ENCODE measurements at regions not wholly inside any gene's neighbourhood (a gene's known extent, or its start where the extent isn't known, plus 50 kb on each side); places are given as distances from the start of the nearest gene placed in this dataset.

- H3K27me3 ChIP-seq (ENCODE audit: insufficient read depth, insufficient read length), result no peaks in the 10 kb centered on the region
- H3K9ac ChIP-seq (ENCODE audit: insufficient read length, low read depth), result no peak overlapping the region
- TF ChIP-seq YY1 (IDR thresholded peaks at IDR 0.05; ENCODE audit: insufficient read depth, insufficient read length) (no peak), SUZ12 (IDR thresholded peaks at IDR 0.05; ENCODE audit: extremely low read depth, insufficient read depth, insufficient read length) (no peak), ZNF274 (IDR thresholded peaks at IDR 0.05; ENCODE audit: low read depth, low read length) (no peak)
- H3K4me1 ChIP-seq (ENCODE audit: insufficient read depth, insufficient read length), result no peaks in the 10 kb centered on the region
- no peak overlapping the region for H3K4me3 ChIP-seq (ENCODE audit: insufficient read length, low read depth)
- no peak for DNase-seq (ENCODE audit: low read depth, low spot score)
- H3K36me3 ChIP-seq (ENCODE audit: insufficient read depth, insufficient read length, low read length), result no peaks in the 10 kb centered on the region
- H3K9me3 ChIP-seq (ENCODE audit: insufficient read depth, low read length), result 0 out of 2 replicates have a peak, but pooled peaks cover 3% of the 10 kb centered on the region
Observed at GRCh38 chr2:150127346-150127990, 360.0 kb downstream of the RND3 start.

DNA sequence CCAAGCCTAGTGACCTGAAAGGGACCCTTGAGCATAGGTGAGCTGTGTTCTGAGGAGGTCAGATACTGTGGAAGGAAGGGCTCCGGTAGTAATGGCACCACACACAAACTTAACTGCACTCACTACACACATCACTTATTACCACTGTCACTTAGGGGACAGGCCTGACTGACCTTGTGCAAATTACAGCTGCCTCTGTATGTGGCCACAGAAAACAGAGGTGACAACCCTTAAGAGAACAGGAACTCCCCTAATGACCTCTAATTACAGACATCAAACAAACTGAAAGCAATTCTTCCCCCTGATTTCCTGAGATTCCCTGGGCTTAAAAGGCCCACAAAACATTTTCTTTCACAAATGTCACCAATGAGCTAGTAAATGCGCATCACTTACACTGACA is 360.6 kb downstream of the RND3 start:
- Histone ChIP-seq H3K36me3 (ENCODE audit: insufficient read depth, insufficient read length, low read length) (no peaks in the 10 kb centered on the region), H3K9me3 (ENCODE audit: insufficient read depth, low read length) (0 out of 2 replicates have a peak, but pooled peaks cover 3% of the 10 kb centered on the region), H3K4me3 (ENCODE audit: insufficient read length, low read depth) (no peak overlapping the region), H3K9ac (ENCODE audit: insufficient read length, low read depth) (no peak overlapping the region), H3K4me1 (ENCODE audit: insufficient read depth, insufficient read length) (no peaks in the 10 kb centered on the region), H3K27me3 (ENCODE audit: insufficient read depth, insufficient read length) (no peaks in the 10 kb centered on the region)
- DNase-seq (ENCODE audit: low read depth, low spot score), result no peak
- TF ChIP-seq YY1 (IDR thresholded peaks at IDR 0.05; ENCODE audit: insufficient read depth, insufficient read length), result no peak
- no peak for TF ChIP-seq SUZ12 (IDR thresholded peaks at IDR 0.05; ENCODE audit: extremely low read depth, insufficient read depth, insufficient read length)
- no peak for TF ChIP-seq ZNF274 (IDR thresholded peaks at IDR 0.05; ENCODE audit: low read depth, low read length)

GRCh38 chr2:150126143-150126740 is 361.2 kb downstream of the RND3 start:
- Histone ChIP-seq H3K9ac (ENCODE audit: insufficient read length, low read depth) (no peak overlapping the region), H3K27me3 (ENCODE audit: insufficient read depth, insufficient read length) (no peaks in the 10 kb centered on the region), H3K4me1 (ENCODE audit: insufficient read depth, insufficient read length) (no peaks in the 10 kb centered on the region), H3K9me3 (ENCODE audit: insufficient read depth, low read length) (0 out of 2 replicates have a peak, but pooled peaks cover 3% of the 10 kb centered on the region), H3K36me3 (ENCODE audit: insufficient read depth, insufficient read length, low read length) (no peaks in the 10 kb centered on the region), H3K4me3 (ENCODE audit: insufficient read length, low read depth) (no peak overlapping the region)
- no peak for DNase-seq (ENCODE audit: low read depth, low spot score)
- TF ChIP-seq YY1 (IDR thresholded peaks at IDR 0.05; ENCODE audit: insufficient read depth, insufficient read length) (no peak), SUZ12 (IDR thresholded peaks at IDR 0.05; ENCODE audit: extremely low read depth, insufficient read depth, insufficient read length) (no peak)

DNA sequence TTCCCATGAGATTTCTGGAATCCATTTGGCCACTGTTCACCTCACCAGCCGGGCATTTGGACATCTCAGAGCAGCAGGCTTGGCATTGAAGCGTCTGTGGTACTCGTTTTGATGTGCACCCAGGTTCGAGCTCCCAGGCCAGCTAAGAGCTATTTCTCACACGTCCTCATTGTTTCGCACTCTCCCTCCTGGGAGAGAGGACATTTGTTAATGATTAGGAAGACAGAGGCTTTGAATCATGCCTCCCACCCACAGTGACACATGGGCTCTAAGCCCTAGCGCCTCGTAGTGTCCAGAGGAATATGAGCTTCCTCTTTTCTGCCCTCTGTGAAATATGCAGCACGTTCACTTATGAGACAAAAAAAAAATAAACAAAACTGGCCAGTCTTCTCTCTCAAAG is 361.8 kb downstream of the RND3 start:
- H3K9me3 ChIP-seq (ENCODE audit: insufficient read depth, low read length), result 0 out of 2 replicates have a peak, but pooled peaks cover 3% of the 10 kb centered on the region
- no peak overlapping the region for H3K4me3 ChIP-seq (ENCODE audit: insufficient read length, low read depth)
- no peak for DNase-seq (ENCODE audit: low read depth, low spot score)
- H3K36me3 ChIP-seq (ENCODE audit: insufficient read depth, insufficient read length, low read length), result no peaks in the 10 kb centered on the region
- H3K27me3 ChIP-seq (ENCODE audit: insufficient read depth, insufficient read length), result no peaks in the 10 kb centered on the region
- no peak for TF ChIP-seq YY1 (IDR thresholded peaks at IDR 0.05; ENCODE audit: insufficient read depth, insufficient read length)
- TF ChIP-seq SUZ12 (IDR thresholded peaks at IDR 0.05; ENCODE audit: extremely low read depth, insufficient read depth, insufficient read length), result no peak
- TF ChIP-seq ZNF274 (IDR thresholded peaks at IDR 0.05; ENCODE audit: low read depth, low read length), result no peak
- no peaks in the 10 kb centered on the region for H3K4me1 ChIP-seq (ENCODE audit: insufficient read depth, insufficient read length)
- H3K9ac ChIP-seq (ENCODE audit: insufficient read length, low read depth), result no peak overlapping the region

GRCh38 chr2:150125188-150125587 is 362.3 kb downstream of the RND3 start:
- no peak overlapping the region for H3K9ac ChIP-seq (ENCODE audit: insufficient read length, low read depth)
- TF ChIP-seq SUZ12 (IDR thresholded peaks at IDR 0.05; ENCODE audit: extremely low read depth, insufficient read depth, insufficient read length) (no peak), ZNF274 (IDR thresholded peaks at IDR 0.05; ENCODE audit: low read depth, low read length) (no peak), YY1 (IDR thresholded peaks at IDR 0.05; ENCODE audit: insufficient read depth, insufficient read length) (no peak)
- H3K36me3 ChIP-seq (ENCODE audit: insufficient read depth, insufficient read length, low read length), result no peaks in the 10 kb centered on the region
- H3K9me3 ChIP-seq (ENCODE audit: insufficient read depth, low read length), result 0 out of 2 replicates have a peak, but pooled peaks cover 3% of the 10 kb centered on the region
- no peaks in the 10 kb centered on the region for H3K27me3 ChIP-seq (ENCODE audit: insufficient read depth, insufficient read length)
- H3K4me1 ChIP-seq (ENCODE audit: insufficient read depth, insufficient read length), result no peaks in the 10 kb centered on the region
- no peak for DNase-seq (ENCODE audit: low read depth, low spot score)
- no peak overlapping the region for H3K4me3 ChIP-seq (ENCODE audit: insufficient read length, low read depth)

GRCh38 chr2:150124739-150125138 is 362.7 kb downstream of the RND3 start:
- Histone ChIP-seq H3K27me3 (ENCODE audit: insufficient read depth, insufficient read length) (no peaks in the 10 kb centered on the region), H3K9ac (ENCODE audit: insufficient read length, low read depth) (no peak overlapping the region), H3K4me3 (ENCODE audit: insufficient read length, low read depth) (no peak overlapping the region), H3K9me3 (ENCODE audit: insufficient read depth, low read length) (0 out of 2 replicates have a peak, but pooled peaks cover 3% of the 10 kb centered on the region), H3K4me1 (ENCODE audit: insufficient read depth, insufficient read length) (no peaks in the 10 kb centered on the region), H3K36me3 (ENCODE audit: insufficient read depth, insufficient read length, low read length) (no peaks in the 10 kb centered on the region)
- DNase-seq (ENCODE audit: low read depth, low spot score), result no peak
- TF ChIP-seq YY1 (IDR thresholded peaks at IDR 0.05; ENCODE audit: insufficient read depth, insufficient read length), result no peak
- no peak for TF ChIP-seq SUZ12 (IDR thresholded peaks at IDR 0.05; ENCODE audit: extremely low read depth, insufficient read depth, insufficient read length)
- no peak for TF ChIP-seq ZNF274 (IDR thresholded peaks at IDR 0.05; ENCODE audit: low read depth, low read length)

GRCh38 chr2:150122871-150123613 is 364.4 kb downstream of the RND3 start:
- H3K36me3 ChIP-seq (ENCODE audit: insufficient read depth, insufficient read length, low read length), result no peaks in the 10 kb centered on the region

More at GRCh38 chr2:150122871-150123613, 364.4 kb downstream of the RND3 start:
- no peak overlapping the region for H3K9ac ChIP-seq (ENCODE audit: insufficient read length, low read depth)
- TF ChIP-seq ZNF274 (IDR thresholded peaks at IDR 0.05; ENCODE audit: low read depth, low read length) (no peak), SUZ12 (IDR thresholded peaks at IDR 0.05; ENCODE audit: extremely low read depth, insufficient read depth, insufficient read length) (no peak), YY1 (IDR thresholded peaks at IDR 0.05; ENCODE audit: insufficient read depth, insufficient read length) (no peak)
- H3K9me3 ChIP-seq (ENCODE audit: insufficient read depth, low read length), result no peaks in the 10 kb centered on the region
- H3K27me3 ChIP-seq (ENCODE audit: insufficient read depth, insufficient read length), result no peaks in the 10 kb centered on the region
- no peaks in the 10 kb centered on the region for H3K4me1 ChIP-seq (ENCODE audit: insufficient read depth, insufficient read length)
- no peak overlapping the region for H3K4me3 ChIP-seq (ENCODE audit: insufficient read length, low read depth)
- DNase-seq (ENCODE audit: low read depth, low spot score), result no peak
